Stomach (tissue), 8 donors: ENCODE measurements at regions not wholly inside any gene's neighbourhood (a gene's known extent, or its start where the extent isn't known, plus 50 kb on each side); places are given as distances from the start of the nearest gene placed in this dataset.

Experiments
- DNase-seq, 2 donors: peaks; one replicate each; pipeline versions ENCODE4 v3.0.0 to v3.0.0-alpha.2; 2013 to 2019
- H3K27ac ChIP-seq, 5 donors: fragments of 200-600 bp in 4 of 5; sonication (generic) in 4 of 5; one replicate each; pipeline ENCODE4 v1.5.1; 2013 to 2019; ENCODE audit warnings: mild to moderate bottlenecking in 1 of 5, moderate library complexity in 1 of 5
- H3K27me3 ChIP-seq, 3 donors: fragments of 200-600 bp; sonication (generic); one replicate each; pipeline ENCODE4 v1.5.1; 2017 to 2019; ENCODE audit warnings: mixed run types in 1 of 3
- H3K36me3 ChIP-seq, 4 donors: fragments of 200-600 bp; sonication (generic); 1 replicate in 3 of 4; 2 replicates in 1 of 4; pipeline ENCODE4 v1.5.1; 2016 to 2019
- H3K4me1 ChIP-seq, 4 donors: fragments of 200-600 bp; sonication (generic); one replicate each; pipeline ENCODE4 v1.5.1; 2016 to 2019
- H3K4me3 ChIP-seq, 4 donors: fragments of 200-600 bp; sonication (generic) in 3 of 4; one replicate each; pipeline ENCODE4 v1.5.1; 2016 to 2019; ENCODE audit warnings: mild to moderate bottlenecking in 1 of 4
- H3K9me3 ChIP-seq, 4 donors: fragments of 200-600 bp; sonication (generic); one replicate each; pipeline ENCODE4 v1.5.1; 2016 to 2019
- EP300 ChIP-seq: sonication (generic); formaldehyde crosslinking; IDR thresholded peaks from one replicate; pipeline ENCODE4 v1.6.1; 2017; ENCODE audit warnings: antibody characterized with exemption
- POLR2A ChIP-seq, 4 donors: fragments of 450-650 bp; IDR thresholded peaks; one replicate each; pipeline ENCODE4 v1.6.1; 2016; ENCODE audit warnings: antibody characterized with exemption in 4 of 4, control low read depth in 2 of 4, mild to moderate bottlenecking in 1 of 4, moderate library complexity in 1 of 4
- POLR2AphosphoS5 ChIP-seq, 3 donors: sonication (generic); formaldehyde crosslinking; IDR thresholded peaks; one replicate each; pipeline ENCODE4 v1.6.1; 2016; ENCODE audit warnings: antibody characterized with exemption in 3 of 3
- WGBS, 5 donors: extraction: QIAGEN DNeasy Blood & Tissue Kit in 3 of 5; methylation state at CpG; one replicate each; pipeline versions ENCODE4 v1.1.5 to v1.1.7; 2013 to 2018; 5-methylcytosine and 5-hydroxymethylcytosine counted together
- intact Hi-C: fragments of 100-400 bp; cut with DNase I; formaldehyde crosslinking; loops from one replicate; pipeline ENCODE4 v1.15.1; 2023; ENCODE audit warnings: low total_unique reads
- TF ChIP-seq, protein P1 (sequence below), 7 experiments: fragments of 450-650 bp in 4 of 7; fragments of 200-600 bp in 3 of 7; sonication (generic) in 3 of 7; IDR thresholded peaks; one replicate each; pipeline ENCODE4 v1.5.1; 2016 to 2019; ENCODE audit warnings: antibody characterized with exemption in 7 of 7, control low read depth in 2 of 7, mild to moderate bottlenecking in 1 of 7
- donor health status: healthy with polysubstance abuse.
- donor health status: Bipolar disorder and iron deficiency.
- donor health status: healthy.

DNA sequence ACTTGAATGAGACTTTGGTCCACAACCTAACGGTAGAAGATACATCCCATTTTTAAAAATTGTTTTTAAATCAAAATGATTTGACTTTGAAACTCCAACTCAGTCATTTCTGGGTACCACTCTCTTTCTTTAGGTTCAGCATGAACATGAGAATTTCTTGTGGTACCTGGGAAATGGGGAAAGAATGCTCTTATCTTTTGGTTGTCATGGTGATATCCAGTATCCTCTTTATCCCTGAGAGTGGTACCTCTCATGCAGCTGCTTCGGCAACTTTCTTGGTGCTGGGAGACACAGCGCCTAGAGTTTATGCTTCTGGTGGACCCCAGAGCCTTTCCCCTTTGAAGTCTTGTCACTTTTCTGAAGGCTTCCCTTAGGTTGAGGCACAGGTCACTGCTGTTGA is 465.1 kb upstream of the FAT1 start:
- Histone ChIP-seq H3K27me3 (no peaks in the 10 kb centered on the region), H3K9me3 (no peaks in the 10 kb centered on the region), H3K4me3 (no peak overlapping the region), H3K27ac (no peak overlapping the region), H3K4me1 (no peaks in the 10 kb centered on the region), H3K36me3 (no peaks in the 10 kb centered on the region)
- TF ChIP-seq EP300 (no peak), POLR2A (IDR thresholded peaks at IDR 0.05) (no peak), POLR2AphosphoS5 (IDR thresholded peaks at IDR 0.05) (no peak)
- TF ChIP-seq, protein P1, sequence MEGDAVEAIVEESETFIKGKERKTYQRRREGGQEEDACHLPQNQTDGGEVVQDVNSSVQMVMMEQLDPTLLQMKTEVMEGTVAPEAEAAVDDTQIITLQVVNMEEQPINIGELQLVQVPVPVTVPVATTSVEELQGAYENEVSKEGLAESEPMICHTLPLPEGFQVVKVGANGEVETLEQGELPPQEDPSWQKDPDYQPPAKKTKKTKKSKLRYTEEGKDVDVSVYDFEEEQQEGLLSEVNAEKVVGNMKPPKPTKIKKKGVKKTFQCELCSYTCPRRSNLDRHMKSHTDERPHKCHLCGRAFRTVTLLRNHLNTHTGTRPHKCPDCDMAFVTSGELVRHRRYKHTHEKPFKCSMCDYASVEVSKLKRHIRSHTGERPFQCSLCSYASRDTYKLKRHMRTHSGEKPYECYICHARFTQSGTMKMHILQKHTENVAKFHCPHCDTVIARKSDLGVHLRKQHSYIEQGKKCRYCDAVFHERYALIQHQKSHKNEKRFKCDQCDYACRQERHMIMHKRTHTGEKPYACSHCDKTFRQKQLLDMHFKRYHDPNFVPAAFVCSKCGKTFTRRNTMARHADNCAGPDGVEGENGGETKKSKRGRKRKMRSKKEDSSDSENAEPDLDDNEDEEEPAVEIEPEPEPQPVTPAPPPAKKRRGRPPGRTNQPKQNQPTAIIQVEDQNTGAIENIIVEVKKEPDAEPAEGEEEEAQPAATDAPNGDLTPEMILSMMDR (IDR thresholded peaks at IDR 0.05): no peak
- 84 to 96% (median 89%) methylated on average over 3 of the region's 3 CpGs for WGBS, 5 donors
- DNase-seq: no peak
- intact Hi-C loops: no loop called here

GRCh38 chr4:187190390-187190789 is 466.7 kb upstream of the FAT1 start:
- Histone ChIP-seq H3K36me3 (no peaks in the 10 kb centered on the region), H3K4me3 (no peak overlapping the region), H3K27ac (no peak overlapping the region), H3K27me3 (no peaks in the 10 kb centered on the region), H3K9me3 (no peaks in the 10 kb centered on the region), H3K4me1 (no peaks in the 10 kb centered on the region)
- WGBS, 5 donors: 40 to 67% (median 64%) methylated on average over 1 of the region's 1 CpG
- TF ChIP-seq POLR2AphosphoS5 (IDR thresholded peaks at IDR 0.05) (no peak), EP300 (no peak), POLR2A (IDR thresholded peaks at IDR 0.05) (no peak)
- TF ChIP-seq, protein P1 (IDR thresholded peaks at IDR 0.05): no peak
- no peak for DNase-seq
- intact Hi-C loops: no loop called here

- H3K4me1 ChIP-seq: no peaks in the 10 kb centered on the region
- DNase-seq: no peak
- no peaks in the 10 kb centered on the region for H3K36me3 ChIP-seq
- 75 to 84% (median 78%) methylated on average over 5 of the region's 5 CpGs for WGBS, 5 donors
- no peaks in the 10 kb centered on the region for H3K9me3 ChIP-seq
- no peaks in the 10 kb centered on the region for H3K27me3 ChIP-seq
- H3K4me3 ChIP-seq: no peak overlapping the region
- TF ChIP-seq, protein P1 (IDR thresholded peaks at IDR 0.05): no peak
- TF ChIP-seq EP300 (no peak), POLR2AphosphoS5 (IDR thresholded peaks at IDR 0.05) (no peak), POLR2A (IDR thresholded peaks at IDR 0.05) (no peak)
- intact Hi-C loops: no loop called here
- no peak overlapping the region for H3K27ac ChIP-seq
These were observed 468.0 kb upstream of the FAT1 start for GRCh38 chr4:187191676-187192075.

DNA sequence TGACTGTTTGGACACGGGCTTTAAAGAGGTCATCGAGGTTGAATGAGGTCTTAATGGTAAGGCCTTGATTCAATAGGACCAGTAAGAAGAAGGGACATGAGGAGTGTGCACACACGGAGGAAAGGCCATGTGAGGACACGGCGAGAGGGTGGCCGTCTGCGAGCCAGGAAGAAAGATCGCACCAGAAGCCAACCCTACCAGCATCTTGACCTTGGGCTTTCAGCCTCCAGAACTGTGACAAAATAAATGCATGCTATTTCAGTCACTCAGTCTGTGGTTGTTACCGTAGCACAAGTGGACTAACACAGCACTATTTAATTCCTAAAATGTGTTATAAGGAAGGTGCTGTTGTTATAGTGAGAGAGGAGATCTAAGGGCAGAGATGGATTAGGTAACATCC is 468.6 kb upstream of the FAT1 start:
- intact Hi-C loops: no loop called here
- TF ChIP-seq, protein P1 (IDR thresholded peaks at IDR 0.05): no peak
- DNase-seq: no peak
- WGBS, 5 donors: 93 to 96% (median 94%) methylated on average over 9 of the region's 9 CpGs
- Histone ChIP-seq H3K9me3 (no peaks in the 10 kb centered on the region), H3K27ac (no peak overlapping the region), H3K27me3 (no peaks in the 10 kb centered on the region), H3K4me3 (no peak overlapping the region), H3K4me1 (no peaks in the 10 kb centered on the region), H3K36me3 (no peaks in the 10 kb centered on the region)

DNA sequence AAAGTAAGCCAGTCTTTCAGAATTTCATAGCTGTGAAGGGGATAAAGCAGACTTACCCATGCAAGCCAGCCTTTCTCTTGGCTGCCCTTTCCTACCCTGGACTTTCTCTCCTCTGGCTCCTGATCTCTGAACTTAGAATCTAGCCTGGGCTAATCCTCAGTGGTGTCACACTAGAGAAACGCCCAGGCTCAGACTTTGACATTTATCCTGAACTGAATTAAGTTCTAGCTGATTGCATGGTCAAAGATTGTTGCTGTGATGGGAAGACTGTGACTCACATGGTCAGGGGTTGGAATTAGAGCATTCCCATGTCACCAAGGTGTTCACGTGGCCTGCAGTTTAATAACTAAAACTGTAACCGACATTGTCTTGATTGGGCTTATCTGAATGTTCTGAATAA is 469.5 kb upstream of the FAT1 start:
- intact Hi-C loops: no loop called here
- no peaks in the 10 kb centered on the region for H3K4me1 ChIP-seq
- H3K27me3 ChIP-seq: no peaks in the 10 kb centered on the region
- no peak for DNase-seq
- H3K36me3 ChIP-seq: no peaks in the 10 kb centered on the region
- H3K4me3 ChIP-seq: no peak overlapping the region
- WGBS, 5 donors: 29 to 78% (median 46%) methylated on average over 3 of the region's 3 CpGs
- H3K27ac ChIP-seq: no peak overlapping the region
- TF ChIP-seq EP300: no peak
- TF ChIP-seq POLR2AphosphoS5 (IDR thresholded peaks at IDR 0.05): no peak
- TF ChIP-seq, protein P1 (IDR thresholded peaks at IDR 0.05): no peak
- TF ChIP-seq POLR2A (IDR thresholded peaks at IDR 0.05): no peak
- H3K9me3 ChIP-seq: no peaks in the 10 kb centered on the region
